ENCODE measurements at regions not wholly inside any gene's neighbourhood (a gene's known extent, or its start where the extent isn't known, plus 50 kb on each side); places are given as distances from the start of the nearest gene placed in this dataset.

DNA sequence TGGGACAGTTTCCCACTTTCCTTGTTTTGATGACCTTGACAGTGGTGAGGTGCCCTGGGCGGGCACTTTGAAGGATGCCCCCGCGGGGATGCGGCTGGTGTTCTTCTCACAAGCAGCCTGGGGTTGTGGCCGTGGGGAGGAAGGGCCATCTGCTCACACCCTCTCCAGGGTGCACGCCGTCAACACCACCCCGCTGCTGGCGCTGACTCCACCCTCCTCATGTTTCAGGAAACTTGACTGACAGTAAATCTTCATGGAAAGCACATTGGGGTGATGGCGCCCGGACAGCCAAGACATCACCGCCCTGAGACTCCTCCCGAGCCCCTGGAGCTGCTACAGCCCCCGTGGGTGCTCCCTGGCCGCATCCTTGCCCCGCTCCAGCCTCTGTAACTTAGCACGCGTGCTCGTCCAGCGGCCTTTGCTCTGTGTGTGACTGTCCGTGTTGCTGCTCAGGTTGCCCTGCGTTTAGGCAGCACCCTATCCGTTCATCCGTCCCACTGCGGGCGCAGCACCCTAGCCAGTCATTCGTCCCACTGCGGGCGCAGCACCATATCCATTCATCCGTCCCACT is 150.2 kb upstream of the C14orf180 start:
- no peak for TF ChIP-seq REST (IDR thresholded peaks at IDR 0.05)
- TF ChIP-seq, protein P1, sequence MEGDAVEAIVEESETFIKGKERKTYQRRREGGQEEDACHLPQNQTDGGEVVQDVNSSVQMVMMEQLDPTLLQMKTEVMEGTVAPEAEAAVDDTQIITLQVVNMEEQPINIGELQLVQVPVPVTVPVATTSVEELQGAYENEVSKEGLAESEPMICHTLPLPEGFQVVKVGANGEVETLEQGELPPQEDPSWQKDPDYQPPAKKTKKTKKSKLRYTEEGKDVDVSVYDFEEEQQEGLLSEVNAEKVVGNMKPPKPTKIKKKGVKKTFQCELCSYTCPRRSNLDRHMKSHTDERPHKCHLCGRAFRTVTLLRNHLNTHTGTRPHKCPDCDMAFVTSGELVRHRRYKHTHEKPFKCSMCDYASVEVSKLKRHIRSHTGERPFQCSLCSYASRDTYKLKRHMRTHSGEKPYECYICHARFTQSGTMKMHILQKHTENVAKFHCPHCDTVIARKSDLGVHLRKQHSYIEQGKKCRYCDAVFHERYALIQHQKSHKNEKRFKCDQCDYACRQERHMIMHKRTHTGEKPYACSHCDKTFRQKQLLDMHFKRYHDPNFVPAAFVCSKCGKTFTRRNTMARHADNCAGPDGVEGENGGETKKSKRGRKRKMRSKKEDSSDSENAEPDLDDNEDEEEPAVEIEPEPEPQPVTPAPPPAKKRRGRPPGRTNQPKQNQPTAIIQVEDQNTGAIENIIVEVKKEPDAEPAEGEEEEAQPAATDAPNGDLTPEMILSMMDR (IDR thresholded peaks at IDR 0.05; ENCODE audit: low read depth, low read length, missing input control), result no peak
